H1 (cell line): ENCODE measurements at regions not wholly inside any gene's neighbourhood (a gene's known extent, or its start where the extent isn't known, plus 50 kb on each side); places are given as distances from the start of the nearest gene placed in this dataset.

Experiments
- CHD2 ChIP-seq: IDR thresholded peaks from 2 replicates; pipeline ENCODE4 v1.6.1; 2012; ENCODE audit warnings: low read length, improper control_type of control experiment
- CHD7 ChIP-seq: fragments of 300-600 bp; sonication (generic); IDR thresholded peaks from 2 replicates; pipeline ENCODE4 v1.7.1; 2012; ENCODE audit warnings: low read length, moderate library complexity, mild to moderate bottlenecking, inconsistent platforms; ENCODE audit not compliant: insufficient replicate concordance
- GABPA ChIP-seq: IDR thresholded peaks from 2 replicates; pipeline ENCODE4 v1.6.1; 2011; ENCODE audit warnings: mild to moderate bottlenecking, low read length, moderate library complexity, borderline replicate concordance; ENCODE audit not compliant: insufficient read depth
- GTF2F1 ChIP-seq: IDR thresholded peaks from 2 replicates; pipeline ENCODE4 v1.6.1; 2012; ENCODE audit warnings: low read depth, low read length, improper control_type of control experiment, borderline replicate concordance
- NANOG ChIP-seq: IDR thresholded peaks from 2 replicates; pipeline ENCODE4 v1.6.1; 2011; ENCODE audit warnings: low read length, low read depth, mild to moderate bottlenecking, inconsistent platforms; ENCODE audit not compliant: insufficient read depth, poor library complexity, severe bottlenecking
- TAF7 ChIP-seq: optimal IDR thresholded peaks from 2 replicates; pipeline ENCODE3; 2011; ENCODE audit warnings: low read depth, mild to moderate bottlenecking, inconsistent platforms, low read length, moderate library complexity, borderline replicate concordance
- TBP ChIP-seq: IDR thresholded peaks from 2 replicates; pipeline ENCODE4 v1.6.1; 2011; ENCODE audit warnings: low read depth, low read length, improper control_type of control experiment
- TF ChIP-seq, protein P1 (sequence below): IDR thresholded peaks from 2 replicates; pipeline ENCODE4 v1.6.1; 2011; ENCODE audit warnings: low read depth, mild to moderate bottlenecking, low read length; ENCODE audit not compliant: insufficient read depth

GRCh38 chr2:191559569-191559968, 118.4 kb upstream of the NABP1 start (continued):
- TF ChIP-seq CHD7 (no peak), CHD2 (no peak), GTF2F1 (no peak), TAF7 (no peak), GABPA (no peak), TBP (no peak), NANOG (no peak)
- TF ChIP-seq, protein P1, sequence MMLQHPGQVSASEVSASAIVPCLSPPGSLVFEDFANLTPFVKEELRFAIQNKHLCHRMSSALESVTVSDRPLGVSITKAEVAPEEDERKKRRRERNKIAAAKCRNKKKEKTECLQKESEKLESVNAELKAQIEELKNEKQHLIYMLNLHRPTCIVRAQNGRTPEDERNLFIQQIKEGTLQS, result no peak
